ENCODE measurements at regions not wholly inside any gene's neighbourhood (a gene's known extent, or its start where the extent isn't known, plus 50 kb on each side); places are given as distances from the start of the nearest gene placed in this dataset.

GRCh38 chr1:201648907-201649721 is 110.2 kb downstream of the NAV1 start:
- intact Hi-C loops (cut with micrococcal nuclease; ENCODE audit: unreplicated experiment), result no loop called here
- no peaks in the 10 kb centered on the region for H3K9me3 ChIP-seq (ENCODE audit: control insufficient read depth, insufficient read depth, low read depth, low read length)
- H3K27me3 ChIP-seq (ENCODE audit: control insufficient read depth, insufficient read depth, low read length), result peaks cover 2% of the 10 kb centered on the region
- ChIA-PET POLR2A (no interaction called here), CTCF (interaction anchor here (0.7 kb wide), 1 partner anchor 86 kb away, joined by 6 read pairs; no protein-coding TSS in a partner anchor)
- H3K4me3 ChIP-seq (ENCODE audit: low read depth in 2 of 2, low read length in 2 of 2), result peak overlapping the region; percentile 52 to 66
- no peak overlapping the region for H3K27ac ChIP-seq (ENCODE audit: low read length)
- DNase-seq (ENCODE audit: low read depth, low spot score) (no peak), ATAC-seq (peak; percentile 46)
- BruUV-seq (replicated peaks), result no TSS peak
- H3K36me3 ChIP-seq (ENCODE audit: control insufficient read depth, insufficient read depth, low read length), result no peaks in the 10 kb centered on the region
- no peak for TF ChIP-seq TCF7L2 (IDR thresholded peaks at IDR 0.05; ENCODE audit: low read depth, low read length)
- TF ChIP-seq POLR2AphosphoS5 (IDR thresholded peaks at IDR 0.05; ENCODE audit: low read depth, low read length), result no peak
- TF ChIP-seq REST (IDR thresholded peaks at IDR 0.05; ENCODE audit: insufficient read depth in 1 of 2, low read depth in 2 of 2, low read length in 1 of 2), result no peak
- TF ChIP-seq SIN3A (IDR thresholded peaks at IDR 0.05; ENCODE audit: borderline replicate concordance, insufficient read depth, low read depth, low read length), result no peak
- TF ChIP-seq CTCF (IDR thresholded peaks at IDR 0.05), result no peak
- H3K4me1 ChIP-seq (ENCODE audit: control insufficient read depth, insufficient read depth, low read length), result peaks cover 6% of the 10 kb centered on the region; the same call in 1 of the 2 replicates
- in situ Hi-C loops (cut with HindIII; ENCODE audit: low pct_unique_long_range_greater_than_20kb, low sequenced_read_pairs), result no loop called here

- Histone ChIP-seq H3K27me3 (ENCODE audit: control insufficient read depth, insufficient read depth, low read length) (peaks cover 2% of the 10 kb centered on the region), H3K4me1 (ENCODE audit: control insufficient read depth, insufficient read depth, low read length) (peaks cover 6% of the 10 kb centered on the region; the same call in 1 of the 2 replicates), H3K27ac (ENCODE audit: low read length) (peak overlapping the region; percentile 34), H3K9me3 (ENCODE audit: control insufficient read depth, insufficient read depth, low read depth, low read length) (no peaks in the 10 kb centered on the region), H3K4me3 (ENCODE audit: low read depth in 2 of 2, low read length in 2 of 2) (peak overlapping the region; percentile 52 to 66), H3K36me3 (ENCODE audit: control insufficient read depth, insufficient read depth, low read length) (no peaks in the 10 kb centered on the region)
- in situ Hi-C loops (cut with HindIII; ENCODE audit: low pct_unique_long_range_greater_than_20kb, low sequenced_read_pairs), result no loop called here
- intact Hi-C loops (cut with micrococcal nuclease; ENCODE audit: unreplicated experiment), result no loop called here
- ChIA-PET POLR2A (interaction anchor here (1.0 kb wide), 1 partner anchor 26 kb away, joined by 3 read pairs; no protein-coding TSS in a partner anchor), CTCF (interaction anchor here (1.0 kb wide), 1 partner anchor 143 kb away, joined by 3 read pairs; no protein-coding TSS in a partner anchor)
- TF ChIP-seq POLR2AphosphoS5 (IDR thresholded peaks at IDR 0.05; ENCODE audit: low read depth, low read length), result no peak
- TF ChIP-seq REST (IDR thresholded peaks at IDR 0.05; ENCODE audit: insufficient read depth in 1 of 2, low read depth in 2 of 2, low read length in 1 of 2), result no peak
- no peak for TF ChIP-seq SIN3A (IDR thresholded peaks at IDR 0.05; ENCODE audit: borderline replicate concordance, insufficient read depth, low read depth, low read length)
- TF ChIP-seq TCF7L2 (IDR thresholded peaks at IDR 0.05; ENCODE audit: low read depth, low read length), result no peak
- no peak for TF ChIP-seq CTCF (IDR thresholded peaks at IDR 0.05)
- no peak for DNase-seq (ENCODE audit: low read depth, low spot score)
- BruUV-seq (replicated peaks), result no TSS peak
- ATAC-seq, result peak; percentile 75
Observed at GRCh38 chr1:201649761-201650622, 111.1 kb downstream of the NAV1 start.
